ENCODE measurements at regions not wholly inside any gene's neighbourhood (a gene's known extent, or its start where the extent isn't known, plus 50 kb on each side); places are given as distances from the start of the nearest gene placed in this dataset.

DNA sequence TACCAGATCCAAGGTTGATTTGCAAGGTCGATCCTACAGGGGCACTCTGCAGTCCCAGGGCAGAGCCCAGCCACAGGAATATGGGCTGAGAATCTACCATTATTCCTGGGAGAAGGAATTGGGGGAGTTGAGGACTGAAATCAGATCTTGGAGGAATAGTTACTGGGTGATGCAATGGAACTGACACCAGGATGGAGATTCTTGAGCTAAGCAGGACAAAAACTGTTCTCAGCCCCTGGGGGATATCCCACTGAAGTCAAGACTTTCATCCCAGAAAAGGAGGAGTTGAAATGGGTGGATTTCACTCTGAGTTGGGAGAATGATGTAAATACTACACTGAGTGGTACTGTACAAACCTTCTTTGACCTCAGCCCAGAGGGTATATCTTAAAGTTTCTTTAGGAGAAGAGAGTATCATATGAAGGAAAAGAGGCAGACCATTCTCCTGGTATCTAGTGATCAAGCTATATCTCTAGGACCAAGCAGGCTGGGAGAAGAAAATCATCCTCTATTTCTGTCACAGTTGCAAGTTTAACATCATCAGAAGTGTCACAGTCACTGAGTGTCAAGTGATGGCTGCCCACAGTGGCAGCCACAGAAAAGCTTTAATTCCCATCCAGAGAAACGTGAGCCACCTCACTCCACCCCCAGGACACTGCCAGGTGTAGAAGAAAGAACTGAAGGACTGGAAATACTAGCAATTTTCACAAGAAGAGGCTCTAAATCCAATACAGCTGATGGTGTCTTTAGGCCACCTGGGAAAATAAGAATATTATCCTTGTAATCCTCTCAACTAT, 181.9 kb downstream of the NUAK1 start:
- no peaks in the 10 kb centered on the region for H3K9me3 ChIP-seq
- no peaks in the 10 kb centered on the region for H3K36me3 ChIP-seq
- DNase-seq (no peak), ATAC-seq (no peak)
- H3K27me3 ChIP-seq: no peaks in the 10 kb centered on the region
- H3K4me1 ChIP-seq: peaks cover 8% of the 10 kb centered on the region
- no peak overlapping the region for H3K4me3 ChIP-seq
- no peak overlapping the region for H3K27ac ChIP-seq
- TF ChIP-seq, protein P1, sequence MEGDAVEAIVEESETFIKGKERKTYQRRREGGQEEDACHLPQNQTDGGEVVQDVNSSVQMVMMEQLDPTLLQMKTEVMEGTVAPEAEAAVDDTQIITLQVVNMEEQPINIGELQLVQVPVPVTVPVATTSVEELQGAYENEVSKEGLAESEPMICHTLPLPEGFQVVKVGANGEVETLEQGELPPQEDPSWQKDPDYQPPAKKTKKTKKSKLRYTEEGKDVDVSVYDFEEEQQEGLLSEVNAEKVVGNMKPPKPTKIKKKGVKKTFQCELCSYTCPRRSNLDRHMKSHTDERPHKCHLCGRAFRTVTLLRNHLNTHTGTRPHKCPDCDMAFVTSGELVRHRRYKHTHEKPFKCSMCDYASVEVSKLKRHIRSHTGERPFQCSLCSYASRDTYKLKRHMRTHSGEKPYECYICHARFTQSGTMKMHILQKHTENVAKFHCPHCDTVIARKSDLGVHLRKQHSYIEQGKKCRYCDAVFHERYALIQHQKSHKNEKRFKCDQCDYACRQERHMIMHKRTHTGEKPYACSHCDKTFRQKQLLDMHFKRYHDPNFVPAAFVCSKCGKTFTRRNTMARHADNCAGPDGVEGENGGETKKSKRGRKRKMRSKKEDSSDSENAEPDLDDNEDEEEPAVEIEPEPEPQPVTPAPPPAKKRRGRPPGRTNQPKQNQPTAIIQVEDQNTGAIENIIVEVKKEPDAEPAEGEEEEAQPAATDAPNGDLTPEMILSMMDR (IDR thresholded peaks at IDR 0.05): no peak
- intact Hi-C loops (cut with DNase I): no loop called here

DNA sequence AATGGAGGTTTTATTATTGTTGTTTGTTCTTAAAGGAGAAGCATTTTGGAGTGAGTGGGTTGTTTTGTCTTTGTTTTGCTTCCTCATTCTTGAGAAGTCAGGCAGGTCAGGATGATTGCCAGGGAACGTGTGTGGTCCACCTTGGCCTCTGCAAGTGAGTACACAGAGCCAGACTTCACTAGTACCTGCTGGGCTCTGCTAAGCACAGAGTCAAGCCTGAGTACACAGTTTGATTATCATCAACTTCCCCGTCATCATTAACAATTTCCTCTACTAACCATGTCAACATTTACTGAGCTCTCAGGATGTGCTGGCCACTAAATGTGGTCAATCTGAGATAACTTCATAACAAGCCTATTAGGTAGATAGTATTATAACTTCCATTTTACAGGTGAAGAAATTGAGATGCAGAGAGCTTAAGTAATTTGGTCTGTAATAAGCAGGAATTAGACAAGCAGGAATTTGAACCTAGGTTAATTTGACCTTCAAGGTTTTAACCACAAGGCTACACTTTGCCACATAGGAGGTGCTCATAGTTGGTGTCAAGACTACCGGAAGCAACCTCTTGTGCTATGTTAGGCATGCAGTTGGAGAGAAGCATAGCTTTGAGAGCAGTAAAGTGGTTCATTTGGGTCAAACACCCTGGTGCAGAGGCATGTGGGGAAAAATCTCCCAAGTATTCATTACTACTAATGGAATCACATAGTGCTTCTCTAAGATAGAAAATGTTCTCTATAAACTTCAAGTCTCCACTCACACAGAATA, 178.3 kb downstream of the NUAK1 start:
- no peaks in the 10 kb centered on the region for H3K9me3 ChIP-seq

DNA sequence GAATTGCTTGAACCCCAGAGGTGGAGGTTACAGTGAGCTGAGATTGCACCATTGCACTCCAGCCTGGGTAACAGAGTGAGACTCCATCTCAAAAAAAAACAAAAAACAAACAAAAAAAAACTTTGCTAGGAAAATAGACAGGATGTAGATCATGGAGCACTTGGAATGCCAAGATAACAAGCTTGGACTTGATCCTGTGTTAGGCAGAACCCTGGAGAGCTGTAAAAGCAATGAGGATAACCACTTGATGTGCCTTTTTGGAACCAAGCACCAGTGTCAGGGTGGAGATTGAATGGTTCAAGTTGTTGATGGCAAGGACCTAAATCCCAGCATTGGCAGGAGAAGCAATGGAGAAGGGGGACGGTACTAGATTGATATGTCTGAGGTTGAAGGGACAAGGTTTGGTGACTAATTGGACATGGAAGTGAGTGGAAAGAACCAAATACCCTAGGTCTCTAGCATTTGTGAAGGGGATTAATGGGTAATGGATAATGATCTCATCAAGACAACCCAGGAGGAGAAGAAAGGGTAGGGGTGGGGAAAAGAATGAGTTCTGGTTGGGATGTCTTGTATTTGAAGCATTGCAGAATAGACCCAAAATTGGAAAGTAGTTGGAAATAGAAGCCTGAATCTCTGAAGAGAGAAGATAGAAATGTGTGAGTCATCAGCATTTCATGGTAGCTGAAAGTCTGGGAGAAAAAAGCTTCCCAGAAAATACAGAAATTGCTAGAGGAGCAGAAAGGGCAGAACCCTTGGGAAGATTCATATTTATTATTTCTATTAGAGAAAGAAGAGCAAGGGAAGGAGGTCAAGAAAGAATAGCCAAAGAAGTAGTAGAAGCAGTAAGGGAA, 176.7 kb downstream of the NUAK1 start:
- DNase-seq (no peak), ATAC-seq (no peak)
- Histone ChIP-seq H3K4me3 (no peak overlapping the region), H3K36me3 (no peaks in the 10 kb centered on the region), H3K9me3 (no peaks in the 10 kb centered on the region), H3K4me1 (peaks cover 4% of the 10 kb centered on the region), H3K27ac (no peak overlapping the region), H3K27me3 (no peaks in the 10 kb centered on the region)
- TF ChIP-seq, protein P1 (IDR thresholded peaks at IDR 0.05): no peak
- intact Hi-C loops (cut with DNase I): no loop called here

More for the DNA sequence above, 178.3 kb downstream of the NUAK1 start:
- no peaks in the 10 kb centered on the region for H3K27me3 ChIP-seq
- H3K27ac ChIP-seq: no peak overlapping the region
- no peak for DNase-seq
- H3K4me1 ChIP-seq: peaks cover 4% of the 10 kb centered on the region
- no peaks in the 10 kb centered on the region for H3K36me3 ChIP-seq
- TF ChIP-seq, protein P1 (IDR thresholded peaks at IDR 0.05): no peak
- no peak overlapping the region for H3K4me3 ChIP-seq
- ATAC-seq: peak; percentile 91
- intact Hi-C loops (cut with DNase I): no loop called here

DNA sequence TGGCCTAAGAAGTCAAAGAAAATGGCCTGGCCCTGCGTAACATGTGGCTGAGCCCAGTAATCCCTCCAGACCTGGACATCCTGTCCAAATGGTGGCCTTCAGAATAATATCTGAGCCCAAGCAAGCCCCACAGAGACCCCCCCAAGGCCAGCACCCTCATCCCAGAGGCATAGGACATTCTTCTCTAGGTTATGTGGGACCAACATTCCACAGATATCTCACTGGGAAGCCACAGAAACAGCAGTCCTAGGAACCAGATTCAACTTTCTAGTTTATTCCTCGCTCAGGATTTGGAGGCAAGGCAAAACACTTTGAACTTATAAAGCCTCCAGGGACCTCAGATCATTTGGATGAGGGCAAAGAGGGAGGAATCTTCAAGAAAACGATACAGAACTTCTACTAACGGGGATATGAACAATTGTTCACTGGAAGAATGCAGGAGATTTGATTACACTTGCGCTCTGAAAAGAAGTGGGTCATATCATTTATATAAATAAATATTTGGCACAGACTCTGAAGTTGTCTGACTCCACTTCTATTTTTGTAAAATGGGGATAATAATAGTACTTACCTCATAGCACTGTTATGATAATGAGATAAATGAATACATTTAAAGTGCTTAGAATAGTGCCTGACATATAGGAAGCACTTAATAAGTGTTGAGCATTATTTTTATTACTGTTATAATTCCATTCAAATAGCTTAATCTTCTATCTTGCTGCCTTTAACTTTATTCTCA, 171.5 kb downstream of the NUAK1 start:
- ATAC-seq: no peak
- no peak overlapping the region for H3K4me3 ChIP-seq
- H3K4me1 ChIP-seq: no peaks in the 10 kb centered on the region
- no peaks in the 10 kb centered on the region for H3K36me3 ChIP-seq
- intact Hi-C loops (cut with DNase I): no loop called here
- no peak for DNase-seq
- H3K27ac ChIP-seq: no peak overlapping the region
- no peaks in the 10 kb centered on the region for H3K9me3 ChIP-seq
- TF ChIP-seq, protein P1 (IDR thresholded peaks at IDR 0.05): no peak
- no peaks in the 10 kb centered on the region for H3K27me3 ChIP-seq

DNA sequence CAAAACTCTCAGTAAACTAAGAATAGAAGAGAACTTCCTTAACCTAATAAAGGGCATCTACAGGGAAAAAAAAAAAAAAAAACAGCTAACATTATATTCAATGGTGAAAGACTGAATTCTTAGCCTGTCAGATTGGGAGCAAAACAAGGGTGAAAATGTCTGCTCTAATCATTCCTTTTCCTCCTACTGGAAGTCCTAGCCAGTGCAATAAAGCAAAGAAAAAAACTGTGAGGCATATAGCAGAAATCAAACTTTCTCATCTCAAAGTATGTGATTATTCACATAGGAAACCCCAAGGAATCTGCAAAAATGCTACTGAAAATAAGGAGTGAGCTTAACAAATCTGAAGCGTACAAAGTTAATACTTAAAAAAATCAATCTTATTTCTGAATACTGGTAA, 170.7 kb downstream of the NUAK1 start:
- Histone ChIP-seq H3K36me3 (no peaks in the 10 kb centered on the region), H3K27ac (no peak overlapping the region), H3K4me1 (no peaks in the 10 kb centered on the region), H3K27me3 (no peaks in the 10 kb centered on the region), H3K4me3 (no peak overlapping the region), H3K9me3 (no peaks in the 10 kb centered on the region)
- intact Hi-C loops (cut with DNase I): no loop called here
- no peak for ATAC-seq
- TF ChIP-seq, protein P1 (IDR thresholded peaks at IDR 0.05): no peak
- no peak for DNase-seq
